ENCODE measurements at regions not wholly inside any gene's neighbourhood (a gene's known extent, or its start where the extent isn't known, plus 50 kb on each side); places are given as distances from the start of the nearest gene placed in this dataset.

DNA sequence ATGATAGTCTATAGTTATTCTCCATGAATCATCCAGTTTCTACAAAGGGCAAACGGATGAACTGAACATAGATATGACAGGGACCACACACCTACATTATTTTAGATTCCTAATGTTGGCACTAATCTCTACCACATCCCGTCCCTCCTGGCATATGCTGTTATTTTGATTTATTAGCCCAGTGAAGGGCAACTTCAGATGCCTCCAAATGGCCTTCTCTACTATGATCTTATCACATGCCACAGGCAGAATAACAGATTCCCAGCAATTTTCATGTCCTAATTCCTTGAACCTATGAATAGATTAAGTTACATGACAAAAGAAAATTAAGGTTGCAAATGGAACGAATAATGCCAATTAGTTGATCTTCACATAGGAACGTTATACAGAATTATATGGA, 474.7 kb downstream of the ANKRD7 start:
- Mint-ChIP-seq H3K27me3 (no peaks in the 10 kb centered on the region), H3K27ac (no peak overlapping the region), H3K36me3 (ENCODE audit: insufficient read depth) (no peaks in the 10 kb centered on the region), H3K4me1 (ENCODE audit: low read depth) (no peaks in the 10 kb centered on the region), H3K4me3 (ENCODE audit: low read depth) (no peak overlapping the region), H3K9me3 (ENCODE audit: low read depth) (no peaks in the 10 kb centered on the region)
- TF ChIP-seq, protein P1, sequence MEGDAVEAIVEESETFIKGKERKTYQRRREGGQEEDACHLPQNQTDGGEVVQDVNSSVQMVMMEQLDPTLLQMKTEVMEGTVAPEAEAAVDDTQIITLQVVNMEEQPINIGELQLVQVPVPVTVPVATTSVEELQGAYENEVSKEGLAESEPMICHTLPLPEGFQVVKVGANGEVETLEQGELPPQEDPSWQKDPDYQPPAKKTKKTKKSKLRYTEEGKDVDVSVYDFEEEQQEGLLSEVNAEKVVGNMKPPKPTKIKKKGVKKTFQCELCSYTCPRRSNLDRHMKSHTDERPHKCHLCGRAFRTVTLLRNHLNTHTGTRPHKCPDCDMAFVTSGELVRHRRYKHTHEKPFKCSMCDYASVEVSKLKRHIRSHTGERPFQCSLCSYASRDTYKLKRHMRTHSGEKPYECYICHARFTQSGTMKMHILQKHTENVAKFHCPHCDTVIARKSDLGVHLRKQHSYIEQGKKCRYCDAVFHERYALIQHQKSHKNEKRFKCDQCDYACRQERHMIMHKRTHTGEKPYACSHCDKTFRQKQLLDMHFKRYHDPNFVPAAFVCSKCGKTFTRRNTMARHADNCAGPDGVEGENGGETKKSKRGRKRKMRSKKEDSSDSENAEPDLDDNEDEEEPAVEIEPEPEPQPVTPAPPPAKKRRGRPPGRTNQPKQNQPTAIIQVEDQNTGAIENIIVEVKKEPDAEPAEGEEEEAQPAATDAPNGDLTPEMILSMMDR (IDR thresholded peaks at IDR 0.05; ENCODE audit: unreplicated experiment) = no peak
- no peak for DNase-seq (ENCODE audit: low spot score, unreplicated experiment)

DNA sequence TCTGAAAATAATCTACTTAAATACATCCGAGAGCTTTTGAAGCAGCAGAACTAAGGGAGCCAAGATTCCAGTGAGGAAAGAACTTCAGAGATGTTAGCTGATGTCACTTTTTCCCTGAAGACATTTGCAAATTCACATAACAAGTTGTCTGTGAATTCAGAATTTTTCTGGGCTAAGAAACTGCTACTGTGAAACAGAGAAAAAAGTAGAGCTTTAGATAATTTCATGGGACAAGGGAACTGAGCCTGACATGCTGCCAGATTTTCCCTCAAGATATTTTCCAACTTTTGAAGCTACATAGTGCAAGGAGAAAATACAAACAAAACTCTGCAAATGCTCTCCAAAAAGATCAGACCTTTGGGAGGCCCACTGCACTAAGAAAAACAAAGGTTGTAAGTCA, 484.2 kb downstream of the ANKRD7 start:
- H3K4me3 Mint-ChIP-seq (ENCODE audit: low read depth) = no peak overlapping the region
- no peaks in the 10 kb centered on the region for H3K27me3 Mint-ChIP-seq
- H3K36me3 Mint-ChIP-seq (ENCODE audit: insufficient read depth) = no peaks in the 10 kb centered on the region
- TF ChIP-seq, protein P1 (IDR thresholded peaks at IDR 0.05; ENCODE audit: unreplicated experiment) = no peak
- no peak overlapping the region for H3K27ac Mint-ChIP-seq
- H3K9me3 Mint-ChIP-seq (ENCODE audit: low read depth) = no peaks in the 10 kb centered on the region
- H3K4me1 Mint-ChIP-seq (ENCODE audit: low read depth) = no peaks in the 10 kb centered on the region
- no peak for DNase-seq (ENCODE audit: low spot score, unreplicated experiment)

DNA sequence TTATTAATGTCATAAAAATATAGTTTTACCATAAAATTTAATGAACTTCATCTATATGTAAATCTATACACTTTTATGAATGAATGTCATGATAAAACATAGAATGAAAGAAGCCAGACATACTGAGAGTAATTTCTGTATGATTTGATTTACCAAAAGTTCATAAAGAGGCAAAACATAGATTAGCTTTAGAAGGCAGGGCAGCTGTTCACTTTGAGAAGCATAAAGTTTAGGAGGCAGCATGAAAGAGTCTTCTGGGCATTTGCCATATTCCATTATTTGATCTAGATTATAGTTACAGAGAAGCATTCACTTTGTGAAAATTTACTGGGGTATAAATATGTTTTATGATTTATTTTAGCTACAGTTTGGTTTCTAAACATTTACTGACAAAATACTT, 487.2 kb downstream of the ANKRD7 start:
- H3K27me3 Mint-ChIP-seq = no peaks in the 10 kb centered on the region
- no peaks in the 10 kb centered on the region for H3K4me1 Mint-ChIP-seq (ENCODE audit: low read depth)
- no peak overlapping the region for H3K4me3 Mint-ChIP-seq (ENCODE audit: low read depth)
- DNase-seq (ENCODE audit: low spot score, unreplicated experiment) = no peak
- no peaks in the 10 kb centered on the region for H3K36me3 Mint-ChIP-seq (ENCODE audit: insufficient read depth)
- H3K9me3 Mint-ChIP-seq (ENCODE audit: low read depth) = no peaks in the 10 kb centered on the region
- TF ChIP-seq, protein P1 (IDR thresholded peaks at IDR 0.05; ENCODE audit: unreplicated experiment) = no peak
- H3K27ac Mint-ChIP-seq = no peak overlapping the region

DNA sequence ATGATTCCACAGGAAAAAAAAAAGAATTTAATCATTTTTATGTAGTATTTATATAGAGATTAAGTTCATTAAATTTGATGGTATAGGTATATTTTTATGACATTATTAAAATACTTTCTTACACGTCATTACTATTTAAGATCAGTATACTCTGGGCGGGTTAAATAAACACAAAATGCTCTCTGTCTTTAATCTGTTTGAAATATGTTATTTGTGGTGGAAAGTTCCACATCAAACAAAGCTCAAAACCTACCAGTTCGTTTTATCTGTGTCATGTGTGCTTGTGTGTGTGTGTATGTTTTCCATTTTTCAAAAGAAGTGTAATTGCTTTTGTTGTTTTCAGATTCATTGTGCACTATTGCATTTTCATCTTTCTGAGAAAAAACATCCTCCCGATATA, 488.5 kb downstream of the ANKRD7 start:
- no peak overlapping the region for H3K27ac Mint-ChIP-seq
- no peak overlapping the region for H3K4me3 Mint-ChIP-seq (ENCODE audit: low read depth)
- DNase-seq (ENCODE audit: low spot score, unreplicated experiment) = no peak
- H3K4me1 Mint-ChIP-seq (ENCODE audit: low read depth) = no peaks in the 10 kb centered on the region
- TF ChIP-seq, protein P1 (IDR thresholded peaks at IDR 0.05; ENCODE audit: unreplicated experiment) = no peak
- no peaks in the 10 kb centered on the region for H3K36me3 Mint-ChIP-seq (ENCODE audit: insufficient read depth)
- H3K9me3 Mint-ChIP-seq (ENCODE audit: low read depth) = no peaks in the 10 kb centered on the region
- H3K27me3 Mint-ChIP-seq = no peaks in the 10 kb centered on the region

DNA sequence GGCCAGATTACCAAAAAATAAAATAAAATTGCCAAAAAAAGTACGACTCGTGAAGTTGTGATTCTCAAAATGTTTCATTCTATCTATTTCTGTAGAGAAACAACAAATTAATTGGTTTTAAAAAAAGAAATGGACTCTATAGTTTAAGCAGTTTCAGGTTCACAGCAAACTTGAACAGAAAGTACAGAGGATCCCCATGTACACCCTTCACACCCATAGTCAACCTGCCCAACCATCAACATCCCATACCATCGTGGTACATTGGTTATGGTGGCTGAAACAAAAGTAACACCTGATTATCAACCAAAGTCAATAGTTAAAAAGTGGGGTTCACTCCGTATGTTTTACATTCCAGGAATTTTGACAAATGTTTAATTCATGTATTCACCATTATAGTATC, 496.1 kb downstream of the ANKRD7 start:
- Mint-ChIP-seq H3K27me3 (no peaks in the 10 kb centered on the region), H3K4me1 (ENCODE audit: low read depth) (no peaks in the 10 kb centered on the region), H3K36me3 (ENCODE audit: insufficient read depth) (no peaks in the 10 kb centered on the region), H3K4me3 (ENCODE audit: low read depth) (no peak overlapping the region), H3K9me3 (ENCODE audit: low read depth) (no peaks in the 10 kb centered on the region), H3K27ac (no peak overlapping the region)
- TF ChIP-seq, protein P1 (IDR thresholded peaks at IDR 0.05; ENCODE audit: unreplicated experiment) = no peak
- DNase-seq (ENCODE audit: low spot score, unreplicated experiment) = no peak
